ENCODE measurements at regions not wholly inside any gene's neighbourhood (a gene's known extent, or its start where the extent isn't known, plus 50 kb on each side); places are given as distances from the start of the nearest gene placed in this dataset.

GRCh38 chr5:125476901-125477585, 730.6 kb upstream of the ZNF608 start:
- Histone ChIP-seq H3K36me3 (replicated peaks in 1 of 2; ENCODE audit: control insufficient read depth in 1 of 2, insufficient read depth in 2 of 2, low read length in 2 of 2) (no peaks in the 10 kb centered on the region), H3K4me3 (replicated peaks in 1 of 3; ENCODE audit: insufficient read depth in 1 of 3, low read depth in 2 of 3, low read length in 3 of 3) (no peak overlapping the region), H3K79me2 (ENCODE audit: insufficient read depth, low read length) (no peaks in the 10 kb centered on the region), H3K4me1 (ENCODE audit: insufficient read depth, low read length) (no peaks in the 10 kb centered on the region), H3K9ac (ENCODE audit: insufficient read depth, low read depth, low read length) (no peak overlapping the region), H2AFZ (ENCODE audit: low read length) (no peak overlapping the region), H4K20me1 (ENCODE audit: insufficient read depth, low read length) (no peaks in the 10 kb centered on the region), H3K4me2 (ENCODE audit: low read depth, low read length) (no peak overlapping the region), H3K27ac (ENCODE audit: extremely low read length, insufficient read depth, low read length) (no peak overlapping the region), H3K27me3 (ENCODE audit: control insufficient read depth in 1 of 2, insufficient read depth in 2 of 2, low read length in 2 of 2) (no peaks in the 10 kb centered on the region), H3K9me3 (ENCODE audit: low read length) (no peaks in the 10 kb centered on the region; the same call in none of the 2 replicates)
- ChIA-PET CTCF (ENCODE audit: low intra/inter-chr PET ratio, low total read pairs) (no interaction called here), POLR2A (no interaction called here)
- intact Hi-C loops (cut with micrococcal nuclease; ENCODE audit: unreplicated experiment) (no loop called here), in situ Hi-C loops (cut with HindIII; ENCODE audit: extremely low pct_ligation_motif_present, low pct_unique_long_range_greater_than_20kb) (no loop called here)
- ATAC-seq (no peak), DNase-seq (ENCODE audit: low spot score) (no peak), FAIRE-seq (no peak)
- TF ChIP-seq ZNF709 (CRISPR knock-in tag; IDR thresholded peaks at IDR 0.05) (no peak), ZEB1 (IDR thresholded peaks at IDR 0.05; ENCODE audit: insufficient replicate concordance, low read depth) (no peak), ERF (CRISPR knock-in tag; IDR thresholded peaks at IDR 0.05) (no peak), EEA1 (CRISPR knock-in tag; IDR thresholded peaks at IDR 0.05; ENCODE audit: borderline replicate concordance) (no peak), ZNF510 (CRISPR knock-in tag; IDR thresholded peaks at IDR 0.05; ENCODE audit: low read depth) (no peak), ZNF335 (CRISPR knock-in tag; IDR thresholded peaks at IDR 0.05) (no peak), ZNF879 (CRISPR knock-in tag; IDR thresholded peaks at IDR 0.05) (no peak), TOE1 (CRISPR knock-in tag; IDR thresholded peaks at IDR 0.05) (no peak), NFE2L2 (IDR thresholded peaks at IDR 0.05; ENCODE audit: low read length) (no peak), MED8 (CRISPR knock-in tag; IDR thresholded peaks at IDR 0.05; ENCODE audit: insufficient replicate concordance) (no peak), ETV6 (CRISPR knock-in tag; conservative IDR thresholded peaks at IDR 0.05) (no peak), CCDC6 (CRISPR knock-in tag; IDR thresholded peaks at IDR 0.05) (no peak), MXD4 (CRISPR knock-in tag; IDR thresholded peaks at IDR 0.05) (no peak), GABPA (IDR thresholded peaks at IDR 0.05; ENCODE audit: low read depth, low read length) (no peak), GABPA (CRISPR knock-in tag; IDR thresholded peaks at IDR 0.05; ENCODE audit: low read depth) (no peak), AGO1 (IDR thresholded peaks at IDR 0.05; ENCODE audit: low read depth, low read length, poor library complexity, severe bottlenecking) (no peak), CENPX (CRISPR knock-in tag; IDR thresholded peaks at IDR 0.05) (no peak), SRY (CRISPR knock-in tag; IDR thresholded peaks at IDR 0.05) (no peak)
- TF ChIP-seq, protein P1, sequence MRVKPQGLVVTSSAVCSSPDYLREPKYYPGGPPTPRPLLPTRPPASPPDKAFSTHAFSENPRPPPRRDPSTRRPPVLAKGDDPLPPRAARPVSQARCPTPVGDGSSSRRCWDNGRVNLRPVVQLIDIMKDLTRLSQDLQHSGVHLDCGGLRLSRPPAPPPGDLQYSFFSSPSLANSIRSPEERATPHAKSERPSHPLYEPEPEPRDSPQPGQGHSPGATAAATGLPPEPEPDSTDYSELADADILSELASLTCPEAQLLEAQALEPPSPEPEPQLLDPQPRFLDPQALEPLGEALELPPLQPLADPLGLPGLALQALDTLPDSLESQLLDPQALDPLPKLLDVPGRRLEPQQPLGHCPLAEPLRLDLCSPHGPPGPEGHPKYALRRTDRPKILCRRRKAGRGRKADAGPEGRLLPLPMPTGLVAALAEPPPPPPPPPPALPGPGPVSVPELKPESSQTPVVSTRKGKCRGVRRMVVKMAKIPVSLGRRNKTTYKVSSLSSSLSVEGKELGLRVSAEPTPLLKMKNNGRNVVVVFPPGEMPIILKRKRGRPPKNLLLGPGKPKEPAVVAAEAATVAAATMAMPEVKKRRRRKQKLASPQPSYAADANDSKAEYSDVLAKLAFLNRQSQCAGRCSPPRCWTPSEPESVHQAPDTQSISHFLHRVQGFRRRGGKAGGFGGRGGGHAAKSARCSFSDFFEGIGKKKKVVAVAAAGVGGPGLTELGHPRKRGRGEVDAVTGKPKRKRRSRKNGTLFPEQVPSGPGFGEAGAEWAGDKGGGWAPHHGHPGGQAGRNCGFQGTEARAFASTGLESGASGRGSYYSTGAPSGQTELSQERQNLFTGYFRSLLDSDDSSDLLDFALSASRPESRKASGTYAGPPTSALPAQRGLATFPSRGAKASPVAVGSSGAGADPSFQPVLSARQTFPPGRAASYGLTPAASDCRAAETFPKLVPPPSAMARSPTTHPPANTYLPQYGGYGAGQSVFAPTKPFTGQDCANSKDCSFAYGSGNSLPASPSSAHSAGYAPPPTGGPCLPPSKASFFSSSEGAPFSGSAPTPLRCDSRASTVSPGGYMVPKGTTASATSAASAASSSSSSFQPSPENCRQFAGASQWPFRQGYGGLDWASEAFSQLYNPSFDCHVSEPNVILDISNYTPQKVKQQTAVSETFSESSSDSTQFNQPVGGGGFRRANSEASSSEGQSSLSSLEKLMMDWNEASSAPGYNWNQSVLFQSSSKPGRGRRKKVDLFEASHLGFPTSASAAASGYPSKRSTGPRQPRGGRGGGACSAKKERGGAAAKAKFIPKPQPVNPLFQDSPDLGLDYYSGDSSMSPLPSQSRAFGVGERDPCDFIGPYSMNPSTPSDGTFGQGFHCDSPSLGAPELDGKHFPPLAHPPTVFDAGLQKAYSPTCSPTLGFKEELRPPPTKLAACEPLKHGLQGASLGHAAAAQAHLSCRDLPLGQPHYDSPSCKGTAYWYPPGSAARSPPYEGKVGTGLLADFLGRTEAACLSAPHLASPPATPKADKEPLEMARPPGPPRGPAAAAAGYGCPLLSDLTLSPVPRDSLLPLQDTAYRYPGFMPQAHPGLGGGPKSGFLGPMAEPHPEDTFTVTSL (CRISPR knock-in tag; IDR thresholded peaks at IDR 0.05; ENCODE audit: borderline replicate concordance) = no peak
- TF ChIP-seq, protein P2, sequence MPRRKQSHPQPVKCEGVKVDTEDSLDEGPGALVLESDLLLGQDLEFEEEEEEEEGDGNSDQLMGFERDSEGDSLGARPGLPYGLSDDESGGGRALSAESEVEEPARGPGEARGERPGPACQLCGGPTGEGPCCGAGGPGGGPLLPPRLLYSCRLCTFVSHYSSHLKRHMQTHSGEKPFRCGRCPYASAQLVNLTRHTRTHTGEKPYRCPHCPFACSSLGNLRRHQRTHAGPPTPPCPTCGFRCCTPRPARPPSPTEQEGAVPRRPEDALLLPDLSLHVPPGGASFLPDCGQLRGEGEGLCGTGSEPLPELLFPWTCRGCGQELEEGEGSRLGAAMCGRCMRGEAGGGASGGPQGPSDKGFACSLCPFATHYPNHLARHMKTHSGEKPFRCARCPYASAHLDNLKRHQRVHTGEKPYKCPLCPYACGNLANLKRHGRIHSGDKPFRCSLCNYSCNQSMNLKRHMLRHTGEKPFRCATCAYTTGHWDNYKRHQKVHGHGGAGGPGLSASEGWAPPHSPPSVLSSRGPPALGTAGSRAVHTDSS (CRISPR knock-in tag; conservative IDR thresholded peaks at IDR 0.05) = no peak
- 5% methylated on average over 3 of the region's 3 CpGs for WGBS (ENCODE audit: low lambda C conversion rate)
- no TSS peak for BruUV-seq (replicated peaks)

Data from HepG2 (cell line).